Testis (tissue), 2 donors: ENCODE measurements at regions not wholly inside any gene's neighbourhood (a gene's known extent, or its start where the extent isn't known, plus 50 kb on each side); places are given as distances from the start of the nearest gene placed in this dataset.
A peak's percentile ranks its signal among the peaks of the same experiment; 100 is the strongest.

ENCODE experiments used
- DNase-seq: peaks from one replicate; pipeline ENCODE4 v3.0.0-alpha.2; 2019
- H3K27ac ChIP-seq, 2 donors: fragments of 200-600 bp; sonication (generic); one replicate each; pipeline ENCODE4 v1.5.1; 2019
- H3K27me3 ChIP-seq: fragments of 200-600 bp; sonication (generic); one replicate; pipeline ENCODE4 v1.5.1; 2019
- H3K36me3 ChIP-seq: fragments of 200-600 bp; sonication (generic); one replicate; pipeline ENCODE4 v1.5.1; 2017; ENCODE audit warnings: low read depth; ENCODE audit errors: missing control alignments
- H3K4me1 ChIP-seq: fragments of 200-600 bp; sonication (generic); one replicate; pipeline ENCODE4 v1.5.1; 2019
- H3K4me3 ChIP-seq, 2 donors: fragments of 200-600 bp; sonication (generic); one replicate each; pipeline ENCODE4 v1.5.1; 2017 to 2019
- H3K9me3 ChIP-seq: fragments of 200-600 bp; sonication (generic); one replicate; pipeline ENCODE4 v1.5.1; 2017
- CTCF ChIP-seq, 3 experiments: fragments of 450-650 bp in 2 of 3; fragments of 200-600 bp in 1 of 3; sonication (generic) in 1 of 3; IDR thresholded peaks; one replicate each; pipeline ENCODE4 v1.5.1; 2016 to 2019; ENCODE audit warnings: antibody characterized with exemption in 3 of 3, mild to moderate bottlenecking in 2 of 3, moderate library complexity in 1 of 3
- POLR2A ChIP-seq: fragments of 450-650 bp; IDR thresholded peaks from one replicate; pipeline ENCODE4 v1.6.1; 2017; ENCODE audit warnings: antibody characterized with exemption, mild to moderate bottlenecking, moderate library complexity
- WGBS, 2 donors: methylation state at CpG; one replicate each; pipeline ENCODE4 v1.1.5; 2018; 5-methylcytosine and 5-hydroxymethylcytosine counted together
- intact Hi-C: fragments of 100-400 bp; cut with DNase I; formaldehyde crosslinking; loops from one replicate; pipeline ENCODE4 v1.15.1; 2023; ENCODE audit warnings: low total_unique reads

GRCh38 chr11:93084727-93085505 is 112.9 kb downstream of the SLC36A4 start:
- H3K27me3 ChIP-seq = no peaks in the 10 kb centered on the region
- no peak for DNase-seq
- intact Hi-C loops = no loop called here
- WGBS, 2 donors = 86 to 95% methylated on average over 2 of the region's 2 CpGs
- H3K9me3 ChIP-seq = no peaks in the 10 kb centered on the region
- no peak overlapping the region for H3K4me3 ChIP-seq
- H3K4me1 ChIP-seq = no peaks in the 10 kb centered on the region
- H3K36me3 ChIP-seq = no peaks in the 10 kb centered on the region
- no peak for TF ChIP-seq POLR2A
- TF ChIP-seq CTCF (IDR thresholded peaks at IDR 0.05) = no peak
- H3K27ac ChIP-seq = no peak overlapping the region

GRCh38 chr11:93089474-93090102 is 108.2 kb downstream of the SLC36A4 start:
- 70 to 74% methylated on average over 5 of the region's 5 CpGs for WGBS, 2 donors
- H3K27me3 ChIP-seq = no peaks in the 10 kb centered on the region

More at GRCh38 chr11:93089474-93090102, 108.2 kb downstream of the SLC36A4 start:
- intact Hi-C loops = no loop called here
- H3K4me3 ChIP-seq = no peak overlapping the region
- no peak for TF ChIP-seq POLR2A
- TF ChIP-seq CTCF (IDR thresholded peaks at IDR 0.05) = peak in 1 of 3 experiments; percentile 24
- H3K27ac ChIP-seq = no peak overlapping the region
- H3K36me3 ChIP-seq = no peaks in the 10 kb centered on the region
- H3K4me1 ChIP-seq = no peaks in the 10 kb centered on the region
- peak; percentile 57 for DNase-seq
- H3K9me3 ChIP-seq = no peaks in the 10 kb centered on the region
